ENCODE measurements at regions not wholly inside any gene's neighbourhood (a gene's known extent, or its start where the extent isn't known, plus 50 kb on each side); places are given as distances from the start of the nearest gene placed in this dataset.

- TF ChIP-seq, protein P1, sequence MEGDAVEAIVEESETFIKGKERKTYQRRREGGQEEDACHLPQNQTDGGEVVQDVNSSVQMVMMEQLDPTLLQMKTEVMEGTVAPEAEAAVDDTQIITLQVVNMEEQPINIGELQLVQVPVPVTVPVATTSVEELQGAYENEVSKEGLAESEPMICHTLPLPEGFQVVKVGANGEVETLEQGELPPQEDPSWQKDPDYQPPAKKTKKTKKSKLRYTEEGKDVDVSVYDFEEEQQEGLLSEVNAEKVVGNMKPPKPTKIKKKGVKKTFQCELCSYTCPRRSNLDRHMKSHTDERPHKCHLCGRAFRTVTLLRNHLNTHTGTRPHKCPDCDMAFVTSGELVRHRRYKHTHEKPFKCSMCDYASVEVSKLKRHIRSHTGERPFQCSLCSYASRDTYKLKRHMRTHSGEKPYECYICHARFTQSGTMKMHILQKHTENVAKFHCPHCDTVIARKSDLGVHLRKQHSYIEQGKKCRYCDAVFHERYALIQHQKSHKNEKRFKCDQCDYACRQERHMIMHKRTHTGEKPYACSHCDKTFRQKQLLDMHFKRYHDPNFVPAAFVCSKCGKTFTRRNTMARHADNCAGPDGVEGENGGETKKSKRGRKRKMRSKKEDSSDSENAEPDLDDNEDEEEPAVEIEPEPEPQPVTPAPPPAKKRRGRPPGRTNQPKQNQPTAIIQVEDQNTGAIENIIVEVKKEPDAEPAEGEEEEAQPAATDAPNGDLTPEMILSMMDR (IDR thresholded peaks at IDR 0.05) = no peak
- Histone ChIP-seq H3K27ac (no peak overlapping the region), H3K9me3 (no peaks in the 10 kb centered on the region), H3K27me3 (replicated peaks; ENCODE audit: insufficient read depth) (no peaks in the 10 kb centered on the region), H3K36me3 (no peaks in the 10 kb centered on the region), H3K4me1 (ENCODE audit: control insufficient read depth in 1 of 2, low read depth in 2 of 2) (peaks cover 0 to 8% of the 10 kb centered on the region in 2 donors), H3K4me3 (peak overlapping the region; percentile 45)
- DNase-seq (ENCODE audit: low spot score) = no peak
- no peak for ATAC-seq (ENCODE audit: insufficient number of reproducible peaks, low FRiP score, low read depth)
Measured at GRCh38 chr2:9137379-9138150, 69.0 kb upstream of the ASAP2 start.

- H3K27me3 ChIP-seq (replicated peaks; ENCODE audit: insufficient read depth) = no peaks in the 10 kb centered on the region
- no peak overlapping the region for H3K27ac ChIP-seq
- H3K36me3 ChIP-seq = no peaks in the 10 kb centered on the region
- H3K4me3 ChIP-seq = no peak overlapping the region
- H3K4me1 ChIP-seq (ENCODE audit: control insufficient read depth in 1 of 2, low read depth in 2 of 2) = peaks cover 0 to 4% of the 10 kb centered on the region in 2 donors
- TF ChIP-seq, protein P1 (IDR thresholded peaks at IDR 0.05) = no peak
- DNase-seq (ENCODE audit: low spot score) = no peak
- ATAC-seq (ENCODE audit: insufficient number of reproducible peaks, low FRiP score, low read depth) = no peak
- H3K9me3 ChIP-seq = no peaks in the 10 kb centered on the region
Measured at GRCh38 chr2:9135822-9136558, 70.6 kb upstream of the ASAP2 start.

DNA sequence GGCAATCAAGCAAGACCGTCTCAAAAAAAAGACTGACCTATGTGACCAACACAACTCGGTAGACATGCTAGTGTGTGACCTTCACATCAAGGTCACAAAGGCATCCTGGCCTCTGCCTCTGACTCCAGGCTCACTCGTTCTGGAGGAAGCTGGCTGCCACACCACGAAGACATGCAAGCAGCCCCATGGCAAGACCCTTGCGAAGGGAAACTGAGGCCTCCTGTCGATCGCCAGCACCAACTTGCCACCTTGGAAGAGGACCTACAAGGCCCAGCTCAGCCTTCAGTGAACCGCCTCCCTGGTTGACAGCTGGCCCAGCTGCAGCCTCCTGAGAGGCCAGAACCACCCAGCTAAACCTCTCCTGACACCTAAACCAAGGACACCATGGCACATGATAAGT, 79.3 kb upstream of the ASAP2 start:
- no peak for DNase-seq (ENCODE audit: low spot score)
- H3K4me3 ChIP-seq = no peak overlapping the region
- no peak overlapping the region for H3K27ac ChIP-seq
- no peaks in the 10 kb centered on the region for H3K36me3 ChIP-seq
- no peak for ATAC-seq (ENCODE audit: insufficient number of reproducible peaks, low FRiP score, low read depth)
- H3K9me3 ChIP-seq = no peaks in the 10 kb centered on the region
- TF ChIP-seq, protein P1 (IDR thresholded peaks at IDR 0.05) = no peak
- no peaks in the 10 kb centered on the region for H3K4me1 ChIP-seq (ENCODE audit: control insufficient read depth in 1 of 2, low read depth in 2 of 2)
- no peaks in the 10 kb centered on the region for H3K27me3 ChIP-seq (replicated peaks; ENCODE audit: insufficient read depth)

DNA sequence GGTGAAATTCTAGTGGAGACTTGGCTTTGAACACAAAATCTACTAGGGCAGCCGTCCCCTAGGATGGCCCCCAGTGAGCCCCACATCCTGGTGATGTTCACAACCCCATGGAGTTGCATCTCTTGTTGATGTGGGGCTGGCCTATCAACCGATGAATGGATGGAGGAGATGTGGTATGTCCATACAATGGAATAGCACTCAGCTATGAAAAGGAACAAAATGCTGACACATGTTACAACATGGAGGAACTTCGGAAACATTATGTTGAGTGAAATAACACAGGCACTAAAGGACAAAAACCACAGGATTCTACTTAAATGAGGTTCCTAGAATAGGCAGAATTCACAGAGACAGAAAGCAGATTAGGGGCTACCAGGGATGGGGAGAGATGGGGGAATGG, 80.1 kb upstream of the ASAP2 start:
- no peak for DNase-seq (ENCODE audit: low spot score)
- Histone ChIP-seq H3K4me1 (ENCODE audit: control insufficient read depth in 1 of 2, low read depth in 2 of 2) (no peaks in the 10 kb centered on the region), H3K36me3 (no peaks in the 10 kb centered on the region), H3K27ac (no peak overlapping the region), H3K4me3 (no peak overlapping the region), H3K9me3 (no peaks in the 10 kb centered on the region), H3K27me3 (replicated peaks; ENCODE audit: insufficient read depth) (no peaks in the 10 kb centered on the region)
- ATAC-seq (ENCODE audit: insufficient number of reproducible peaks, low FRiP score, low read depth) = no peak
- TF ChIP-seq, protein P1 (IDR thresholded peaks at IDR 0.05) = no peak

DNA sequence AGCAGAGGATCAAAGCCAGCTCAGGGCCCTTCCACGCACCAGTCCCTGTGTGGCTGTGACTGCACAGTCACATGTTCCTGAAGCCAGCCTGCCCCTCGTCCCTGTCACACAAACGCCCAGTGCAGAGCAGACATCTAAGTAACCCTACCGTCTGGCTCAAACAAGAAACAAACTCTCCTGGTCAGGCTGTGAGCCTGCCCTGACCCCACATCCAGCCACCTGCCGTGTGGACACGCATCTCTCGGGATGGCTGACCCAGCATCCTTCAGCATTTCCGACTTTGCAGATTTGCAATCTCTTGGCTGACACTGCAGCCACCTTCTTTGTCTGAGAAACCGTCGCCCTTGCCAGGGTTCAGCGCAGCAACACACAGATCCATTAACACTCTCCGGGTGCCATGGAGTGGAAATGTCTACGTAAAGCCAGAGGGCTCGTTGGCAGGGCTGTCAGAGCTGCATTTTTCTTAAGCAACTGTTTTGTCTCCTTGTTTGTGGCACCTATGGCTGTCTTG, 82.3 kb upstream of the ASAP2 start:
- no peaks in the 10 kb centered on the region for H3K27me3 ChIP-seq (replicated peaks; ENCODE audit: insufficient read depth)
- no peak overlapping the region for H3K4me3 ChIP-seq
- no peaks in the 10 kb centered on the region for H3K4me1 ChIP-seq (ENCODE audit: control insufficient read depth in 1 of 2, low read depth in 2 of 2)
- ATAC-seq (ENCODE audit: insufficient number of reproducible peaks, low FRiP score, low read depth) (no peak), DNase-seq (ENCODE audit: low spot score) (no peak)
- no peak overlapping the region for H3K27ac ChIP-seq
- TF ChIP-seq, protein P1 (IDR thresholded peaks at IDR 0.05) = no peak
- H3K9me3 ChIP-seq = no peaks in the 10 kb centered on the region
- H3K36me3 ChIP-seq = no peaks in the 10 kb centered on the region

Data from thoracic aorta (tissue), 2 donors.